ENCODE measurements at regions not wholly inside any gene's neighbourhood (a gene's known extent, or its start where the extent isn't known, plus 50 kb on each side); places are given as distances from the start of the nearest gene placed in this dataset.

GRCh38 chr1:55535724-55536544 is 320.8 kb upstream of the USP24 start:
- Histone ChIP-seq H3K27ac (ENCODE audit: low read length) (no peak overlapping the region), H3K9me2 (replicated peaks; ENCODE audit: low read length) (no peaks in the 10 kb centered on the region), H3K36me3 (ENCODE audit: low read depth, low read length) (no peaks in the 10 kb centered on the region), H3F3A (ENCODE audit: low read length, unreplicated experiment) (no peaks in the 10 kb centered on the region), H3K9me3 (ENCODE audit: low read length) (no peaks in the 10 kb centered on the region), H3K79me2 (ENCODE audit: low read length) (no peaks in the 10 kb centered on the region), H3K9ac (ENCODE audit: low read length) (no peak overlapping the region), H4K20me1 (ENCODE audit: low read length) (no peaks in the 10 kb centered on the region), H3K4me1 (ENCODE audit: insufficient read depth, low read length) (peaks cover 15% of the 10 kb centered on the region), H2AFZ (ENCODE audit: low read length) (no peak overlapping the region), H3K4me3 (ENCODE audit: low read length) (no peak overlapping the region), H3K4me2 (ENCODE audit: low read length) (no peak overlapping the region), H3K27me3 (ENCODE audit: low read length) (no peaks in the 10 kb centered on the region)
- no TSS peak for BruUV-seq (replicated peaks)
- DNase-seq (no peak), ATAC-seq (no peak; the same call in 1 of the 2 replicates)
- ChIA-PET CTCF (no interaction called here), POLR2A (ENCODE audit: unreplicated experiment) (no interaction called here)
- intact Hi-C loops (cut with micrococcal nuclease), result no loop called here
- TF ChIP-seq EZH2 (IDR thresholded peaks at IDR 0.05; ENCODE audit: low read length, unreplicated experiment) (no peak), CTCF (conservative IDR thresholded peaks at IDR 0.05; ENCODE audit: low read depth, low read length) (no peak), EZH2phosphoT487 (IDR thresholded peaks at IDR 0.05; ENCODE audit: borderline replicate concordance, low read length) (no peak)

- DNase-seq (peak; percentile 49), ATAC-seq (peak; percentile 24; the same call in 1 of the 2 replicates)
- H3K79me2 ChIP-seq (ENCODE audit: low read length), result no peaks in the 10 kb centered on the region
- no peaks in the 10 kb centered on the region for H3K9me2 ChIP-seq (replicated peaks; ENCODE audit: low read length)
- H3F3A ChIP-seq (ENCODE audit: low read length, unreplicated experiment), result no peaks in the 10 kb centered on the region
- H3K4me1 ChIP-seq (ENCODE audit: insufficient read depth, low read length), result peaks cover 13% of the 10 kb centered on the region
- BruUV-seq (replicated peaks), result no TSS peak
- ChIA-PET CTCF (interaction anchor here (0.6 kb wide), 1 partner anchor 136 kb away, joined by 3 read pairs; no protein-coding TSS in a partner anchor), POLR2A (ENCODE audit: unreplicated experiment) (interaction anchor here (0.5 to 0.7 kb wide), 3 partner anchors 8 to 657 kb away, joined by 3 to 5 read pairs (median 3); no protein-coding TSS in a partner anchor)
- H3K27ac ChIP-seq (ENCODE audit: low read length), result no peak overlapping the region
- H3K9me3 ChIP-seq (ENCODE audit: low read length), result no peaks in the 10 kb centered on the region
- H3K9ac ChIP-seq (ENCODE audit: low read length), result no peak overlapping the region
- H3K27me3 ChIP-seq (ENCODE audit: low read length), result no peaks in the 10 kb centered on the region
- H3K36me3 ChIP-seq (ENCODE audit: low read depth, low read length), result no peaks in the 10 kb centered on the region
- no peak overlapping the region for H3K4me2 ChIP-seq (ENCODE audit: low read length)
- no peak overlapping the region for H2AFZ ChIP-seq (ENCODE audit: low read length)
- no peak overlapping the region for H3K4me3 ChIP-seq (ENCODE audit: low read length)
- H4K20me1 ChIP-seq (ENCODE audit: low read length), result no peaks in the 10 kb centered on the region
- intact Hi-C loops (cut with micrococcal nuclease), result no loop called here
- TF ChIP-seq EZH2 (IDR thresholded peaks at IDR 0.05; ENCODE audit: low read length, unreplicated experiment) (no peak), CTCF (conservative IDR thresholded peaks at IDR 0.05; ENCODE audit: low read depth, low read length) (no peak), EZH2phosphoT487 (IDR thresholded peaks at IDR 0.05; ENCODE audit: borderline replicate concordance, low read length) (no peak)
Measured at GRCh38 chr1:55534565-55535121, 319.5 kb upstream of the USP24 start.

- H3K4me3 ChIP-seq (ENCODE audit: low read length), result no peak overlapping the region
- no peaks in the 10 kb centered on the region for H3K79me2 ChIP-seq (ENCODE audit: low read length)
- intact Hi-C loops (cut with micrococcal nuclease), result no loop called here
- ChIA-PET CTCF (no interaction called here), POLR2A (ENCODE audit: unreplicated experiment) (no interaction called here)
- no peak overlapping the region for H3K27ac ChIP-seq (ENCODE audit: low read length)
- no peaks in the 10 kb centered on the region for H4K20me1 ChIP-seq (ENCODE audit: low read length)
- no peaks in the 10 kb centered on the region for H3K36me3 ChIP-seq (ENCODE audit: low read depth, low read length)
- H3F3A ChIP-seq (ENCODE audit: low read length, unreplicated experiment), result no peaks in the 10 kb centered on the region
- no peaks in the 10 kb centered on the region for H3K27me3 ChIP-seq (ENCODE audit: low read length)
- H3K9ac ChIP-seq (ENCODE audit: low read length), result no peak overlapping the region
- no peak overlapping the region for H3K4me2 ChIP-seq (ENCODE audit: low read length)
- peaks cover 13% of the 10 kb centered on the region for H3K4me1 ChIP-seq (ENCODE audit: insufficient read depth, low read length)
- no TSS peak for BruUV-seq (replicated peaks)
- no peaks in the 10 kb centered on the region for H3K9me2 ChIP-seq (replicated peaks; ENCODE audit: low read length)
- TF ChIP-seq EZH2phosphoT487 (IDR thresholded peaks at IDR 0.05; ENCODE audit: borderline replicate concordance, low read length), result no peak
- no peak for TF ChIP-seq CTCF (conservative IDR thresholded peaks at IDR 0.05; ENCODE audit: low read depth, low read length)
- no peak for TF ChIP-seq EZH2 (IDR thresholded peaks at IDR 0.05; ENCODE audit: low read length, unreplicated experiment)
- DNase-seq (no peak), ATAC-seq (no peak)
- H3K9me3 ChIP-seq (ENCODE audit: low read length), result no peaks in the 10 kb centered on the region
- no peak overlapping the region for H2AFZ ChIP-seq (ENCODE audit: low read length)
Measured at GRCh38 chr1:55531644-55532043, 316.5 kb upstream of the USP24 start.
